IPS DF 6.9 (cell line): ENCODE measurements at regions not wholly inside any gene's neighbourhood (a gene's known extent, or its start where the extent isn't known, plus 50 kb on each side); places are given as distances from the start of the nearest gene placed in this dataset.
"Not testable (repeated sequence)": the region's sequence is repeated elsewhere in the genome, so short reads cannot be mapped to it uniquely, and the experiment has no call there.

Experiments
- DNase-seq: peaks from one replicate; pipeline ENCODE4 v3.0.0-alpha.2; 2013; ENCODE audit warnings: low read depth, low spot score
- H3K27ac ChIP-seq: one replicate; pipeline ENCODE4 v1.5.1; 2013; ENCODE audit warnings: low read length, control low read depth
- H3K27me3 ChIP-seq: 2 replicates; pipeline ENCODE4 v1.6.1; 2013; ENCODE audit warnings: mild to moderate bottlenecking, low read length; ENCODE audit not compliant: control insufficient read depth, insufficient read depth
- H3K36me3 ChIP-seq: 2 replicates; pipeline ENCODE4 v1.6.1; 2013; ENCODE audit warnings: low read length; ENCODE audit not compliant: control insufficient read depth, insufficient read depth
- H3K4me1 ChIP-seq: 2 replicates; pipeline ENCODE4 v1.6.1; 2013; ENCODE audit warnings: low read length; ENCODE audit not compliant: control insufficient read depth, insufficient read depth
- H3K4me3 ChIP-seq: 2 replicates; pipeline ENCODE4 v1.5.1; 2013; ENCODE audit warnings: mild to moderate bottlenecking, low read length
- H3K9me3 ChIP-seq: 2 replicates; pipeline ENCODE4 v1.6.1; 2013; ENCODE audit warnings: low read length, inconsistent platforms; ENCODE audit not compliant: control insufficient read depth, insufficient read depth
- WGBS: extraction: QIAGEN DNeasy Blood & Tissue Kit; methylation state at CpG from one replicate; pipeline ENCODE4 v1.1.7; 2013; ENCODE audit warnings: mixed read lengths, missing lambda C conversion rate; ENCODE audit not compliant: insufficient read length, insufficient coverage; 5-methylcytosine and 5-hydroxymethylcytosine counted together

- no peak for DNase-seq
- Histone ChIP-seq H3K4me3 (no peak overlapping the region), H3K36me3 (no peaks in the 10 kb centered on the region), H3K27me3 (no peaks in the 10 kb centered on the region), H3K4me1 (no peaks in the 10 kb centered on the region), H3K27ac (no peak overlapping the region), H3K9me3 (no peaks in the 10 kb centered on the region)
- no CpG with 5 or more reads among the region's 1 CpG for WGBS
These were observed 159.1 kb downstream of the TBX18 start for GRCh38 chr6:84605298-84605697.

- no peaks in the 10 kb centered on the region for H3K36me3 ChIP-seq
These were observed 163.0 kb downstream of the TBX18 start for GRCh38 chr6:84601366-84601765.

GRCh38 chr6:84599991-84600390, 164.4 kb downstream of the TBX18 start:
- H3K9me3 ChIP-seq = no peaks in the 10 kb centered on the region
- no CpG with 5 or more reads among the region's 1 CpG for WGBS
- no peak for DNase-seq
- H3K4me3 ChIP-seq = no peak overlapping the region
- no peaks in the 10 kb centered on the region for H3K27me3 ChIP-seq
- H3K4me1 ChIP-seq = no peaks in the 10 kb centered on the region
- H3K36me3 ChIP-seq = no peaks in the 10 kb centered on the region
- H3K27ac ChIP-seq = no peak overlapping the region

More at GRCh38 chr6:84601366-84601765, 163.0 kb downstream of the TBX18 start:
- H3K4me1 ChIP-seq = no peaks in the 10 kb centered on the region
- no peak for DNase-seq
- H3K27ac ChIP-seq = no peak overlapping the region
- no CpG with 5 or more reads among the region's 3 CpGs for WGBS
- H3K4me3 ChIP-seq = no peak overlapping the region
- no peaks in the 10 kb centered on the region for H3K9me3 ChIP-seq
- H3K27me3 ChIP-seq = no peaks in the 10 kb centered on the region

GRCh38 chr6:84597238-84597875, 167.0 kb downstream of the TBX18 start:
- Histone ChIP-seq H3K36me3 (no peaks in the 10 kb centered on the region), H3K4me1 (no peaks in the 10 kb centered on the region), H3K27ac (no peak overlapping the region), H3K9me3 (no peaks in the 10 kb centered on the region), H3K4me3 (no peak overlapping the region), H3K27me3 (no peaks in the 10 kb centered on the region)
- no peak for DNase-seq
- WGBS = no CpG with 5 or more reads among the region's 4 CpGs

GRCh38 chr6:84596488-84596887, 167.9 kb downstream of the TBX18 start:
- whole genome bisulfite sequencing = no CpG with 5 or more reads among the region's 1 CpG
- Histone ChIP-seq H3K4me3 (no peak overlapping the region), H3K36me3 (no peaks in the 10 kb centered on the region), H3K27me3 (no peaks in the 10 kb centered on the region), H3K4me1 (no peaks in the 10 kb centered on the region), H3K27ac (no peak overlapping the region), H3K9me3 (no peaks in the 10 kb centered on the region)
- no peak for DNase-seq

- H3K36me3 ChIP-seq = no peaks in the 10 kb centered on the region
- no peaks in the 10 kb centered on the region for H3K9me3 ChIP-seq
- H3K27ac ChIP-seq = no peak overlapping the region
- WGBS = no CpG with 5 or more reads among the region's 5 CpGs
- no peak overlapping the region for H3K4me3 ChIP-seq
- H3K27me3 ChIP-seq = no peaks in the 10 kb centered on the region
- no peaks in the 10 kb centered on the region for H3K4me1 ChIP-seq
- no peak for DNase-seq
These were observed 175.7 kb downstream of the TBX18 start for GRCh38 chr6:84588697-84589080.

- H3K9me3 ChIP-seq, DNase-seq, H3K27ac ChIP-seq, H3K27me3 ChIP-seq, H3K36me3 ChIP-seq, H3K4me3 ChIP-seq, H3K4me1 ChIP-seq: not testable (repeated sequence)
- no CpG with 5 or more reads among the region's 21 CpGs for WGBS
These were observed 176.3 kb downstream of the TBX18 start for GRCh38 chr6:84587994-84588696.

- H3K4me3 ChIP-seq, DNase-seq: not testable (repeated sequence)
These were observed 177.0 kb downstream of the TBX18 start for GRCh38 chr6:84587202-84587940.

GRCh38 chr6:84583784-84584183, 180.6 kb downstream of the TBX18 start:
- H3K4me3 ChIP-seq = no peak overlapping the region
- no CpG with 5 or more reads among the region's 5 CpGs for WGBS
- no peaks in the 10 kb centered on the region for H3K36me3 ChIP-seq
- no peak for DNase-seq
- no peaks in the 10 kb centered on the region for H3K27me3 ChIP-seq
- H3K27ac ChIP-seq = no peak overlapping the region
- H3K4me1 ChIP-seq = no peaks in the 10 kb centered on the region
- no peaks in the 10 kb centered on the region for H3K9me3 ChIP-seq

More at GRCh38 chr6:84587202-84587940, 177.0 kb downstream of the TBX18 start:
- not testable (repeated sequence) for H3K27me3 ChIP-seq, H3K9me3 ChIP-seq, H3K4me1 ChIP-seq, H3K27ac ChIP-seq, H3K36me3 ChIP-seq
- WGBS = no CpG with 5 or more reads among the region's 28 CpGs

- Histone ChIP-seq H3K27me3 (no peaks in the 10 kb centered on the region), H3K9me3 (no peaks in the 10 kb centered on the region), H3K27ac (no peak overlapping the region), H3K4me1 (no peaks in the 10 kb centered on the region), H3K36me3 (no peaks in the 10 kb centered on the region), H3K4me3 (no peak overlapping the region)
- DNase-seq = no peak
- no CpG with 5 or more reads among the region's 2 CpGs for WGBS
These were observed 181.4 kb downstream of the TBX18 start for GRCh38 chr6:84582997-84583396.
